HCT116 (cell line): ENCODE measurements at regions not wholly inside any gene's neighbourhood (a gene's known extent, or its start where the extent isn't known, plus 50 kb on each side); places are given as distances from the start of the nearest gene placed in this dataset.

Experiments
- ATAC-seq: fragments of 200-7000 bp; cut with Tn5 transposase; 2 replicates; pipeline ENCODE4 v1.9.1; 2020; ENCODE audit warnings: mild to moderate bottlenecking, moderate library complexity
- BruUV-seq: library from RNA; stranded (reverse); fragments of 400-500 nt; replicated peaks from 2 replicates; lab custom pipeline; 2021; lab: Mats Ljungman, UMichigan
- CTCF ChIA-PET: fragments of 300-600 bp; sonication (Branson Sonifier 250); formaldehyde crosslinking; loops from one replicate; lab custom pipeline; 2021; ENCODE audit warnings: antibody characterized with exemption; lab: Charles Lee
- POLR2A ChIA-PET: fragments of 300-600, 350-600 bp; sonication (Branson Sonifier 250); formaldehyde crosslinking; loops from one replicate; lab custom pipeline; 2021; ENCODE audit warnings: antibody characterized with exemption; lab: Charles Lee
- RAD21 ChIA-PET, 2 experiments: fragments of 300-600 bp; sonication (Branson Sonifier 250); formaldehyde crosslinking; loops; one replicate each; lab custom pipeline; 2023; ENCODE audit warnings: low total read pairs in 2 of 2; ENCODE audit not compliant: uncharacterized antibody in 2 of 2, unreplicated experiment in 2 of 2, low non-redundant PET in 1 of 2; lab: Charles Lee
- DNase-seq: peaks from one replicate; pipeline ENCODE4 v3.0.0-alpha.2; 2010; ENCODE audit warnings: low read depth, low spot score
- H2AFZ ChIP-seq: fragments of 200-600 bp; shearing (Covaris generic), sonication (generic); 2 replicates; pipeline ENCODE4 v1.6.1; 2017; ENCODE audit warnings: low read depth, mixed run types, mixed read lengths, antibody characterized with exemption, low read length; ENCODE audit not compliant: poor library complexity, severe bottlenecking
- H3K27ac ChIP-seq: 2 replicates; pipeline ENCODE4 v1.5.1; 2012; ENCODE audit warnings: low read depth, low read length
- H3K27me3 ChIP-seq: fragments of 200-600 bp; sonication (generic); 2 replicates; pipeline ENCODE4 v1.6.1; 2016; ENCODE audit warnings: mixed run types, low read length, mixed read lengths; ENCODE audit not compliant: insufficient read depth
- H3K36me3 ChIP-seq, 2 experiments: fragments of 200-500 bp in 1 of 2; fragments of 200-600 bp in 1 of 2; sonication (Bioruptor generic) in 1 of 2; sonication (generic) in 1 of 2; 2 replicates each; pipeline versions ENCODE4 v1.5.1 to v1.6.1; 2014 to 2016; ENCODE audit warnings: low read length in 2 of 2, inconsistent platforms in 1 of 2, mixed read lengths in 1 of 2, mixed run types in 1 of 2; ENCODE audit not compliant: insufficient read depth in 2 of 2, control insufficient read depth in 1 of 2
- H3K4me1 ChIP-seq, 2 experiments: fragments of 200-600 bp in 1 of 2; sonication (generic) in 1 of 2; 2 replicates each; pipeline versions ENCODE4 v1.5.1 to v1.6.1; 2012 to 2017; ENCODE audit warnings: low read length in 2 of 2, inconsistent platforms in 1 of 2, mild to moderate bottlenecking in 1 of 2, mixed read lengths in 1 of 2, mixed run types in 1 of 2, moderate library complexity in 1 of 2; ENCODE audit not compliant: insufficient read depth in 2 of 2, control insufficient read depth in 1 of 2
- H3K4me2 ChIP-seq: fragments of 200-600 bp; sonication (generic); 2 replicates; pipeline ENCODE4 v1.6.1; 2017; ENCODE audit warnings: mixed run types, low read length, mixed read lengths
- H3K4me3 ChIP-seq, 2 experiments: fragments of 200-600 bp in 1 of 2; sonication (generic) in 1 of 2; replicated peaks in 1 of 2; 2 replicates each; pipeline ENCODE4 v1.5.1; 2011 to 2016; ENCODE audit warnings: low read length in 2 of 2, control low read depth in 1 of 2, low read depth in 1 of 2, mild to moderate bottlenecking in 1 of 2, mixed read lengths in 1 of 2, mixed run types in 1 of 2
- H3K79me2 ChIP-seq: fragments of 200-600 bp; sonication (generic); 2 replicates; pipeline ENCODE4 v1.6.1; 2017; ENCODE audit warnings: mild to moderate bottlenecking, mixed run types, low read length, moderate library complexity, mixed read lengths; ENCODE audit not compliant: insufficient read depth
- H3K9ac ChIP-seq: fragments of 200-600 bp; sonication (generic); 2 replicates; pipeline ENCODE4 v1.6.1; 2016; ENCODE audit warnings: low read length, mixed read lengths
- H3K9me2 ChIP-seq: fragments of 200-600 bp; sonication (generic), shearing (Covaris generic); 2 replicates; pipeline ENCODE4 v1.6.1; 2017; ENCODE audit warnings: mixed run types, mild to moderate bottlenecking, moderate library complexity; ENCODE audit not compliant: insufficient read depth
- H3K9me3 ChIP-seq, 2 experiments: fragments of 200-500 bp in 1 of 2; fragments of 200-600 bp in 1 of 2; sonication (Bioruptor generic) in 1 of 2; sonication (generic) in 1 of 2; 2 replicates each; pipeline ENCODE4 v1.6.1; 2014 to 2017; ENCODE audit warnings: low read length in 2 of 2, mixed read lengths in 2 of 2, inconsistent platforms in 1 of 2, low read depth in 1 of 2, mild to moderate bottlenecking in 1 of 2, mixed run types in 1 of 2, moderate library complexity in 1 of 2; ENCODE audit not compliant: control insufficient read depth in 1 of 2, insufficient read depth in 1 of 2
- H4K20me1 ChIP-seq: fragments of 200-600 bp; sonication (generic), shearing (Covaris generic); 2 replicates; pipeline ENCODE4 v1.6.1; 2017; ENCODE audit warnings: mixed run types, mild to moderate bottlenecking, moderate library complexity; ENCODE audit not compliant: insufficient read depth
- CEBPB ChIP-seq: IDR thresholded peaks from 2 replicates; pipeline ENCODE4 v1.6.1; 2012; ENCODE audit warnings: low read depth
- EZH2 ChIP-seq: fragments of 200-600 bp; sonication (generic); IDR thresholded peaks from 2 replicates; pipeline ENCODE4 v1.6.1; 2017; ENCODE audit warnings: antibody characterized with exemption, mixed run types
- MAX ChIP-seq: IDR thresholded peaks from 2 replicates; pipeline ENCODE4 v1.6.1; 2012
- REST ChIP-seq: IDR thresholded peaks from 2 replicates; pipeline ENCODE4 v1.6.1; 2012; ENCODE audit warnings: low read depth
- SP1 ChIP-seq: IDR thresholded peaks from 2 replicates; pipeline ENCODE4 v1.6.1; 2012; ENCODE audit warnings: low read depth
- TCF7L2 ChIP-seq: IDR thresholded peaks from 2 replicates; pipeline ENCODE4 v1.7.0; 2011; ENCODE audit warnings: borderline replicate concordance, inconsistent platforms; ENCODE audit not compliant: insufficient read depth, insufficient read length; ENCODE audit errors: extremely low read depth
- ZNF274 ChIP-seq: fragments of 200-500 bp; sonication (Bioruptor generic); IDR thresholded peaks from 2 replicates; pipeline ENCODE4 v1.6.1; 2014; ENCODE audit warnings: mild to moderate bottlenecking, low read depth, low read length, inconsistent platforms
- intact Hi-C: fragments of 100-400 bp; cut with micrococcal nuclease; formaldehyde crosslinking; loops from 2 replicates; pipeline ENCODE4 v1.10.0; 2022

- Histone ChIP-seq H4K20me1 (no peaks in the 10 kb centered on the region), H3K9ac (no peak overlapping the region), H2AFZ (no peak overlapping the region), H3K36me3 (no peaks in the 10 kb centered on the region), H3K27ac (no peak overlapping the region), H3K27me3 (no peaks in the 10 kb centered on the region), H3K4me1 (no peaks in the 10 kb centered on the region), H3K9me3 (no peaks in the 10 kb centered on the region), H3K79me2 (no peaks in the 10 kb centered on the region), H3K4me3 (no peak overlapping the region), H3K4me2 (no peak overlapping the region), H3K9me2 (no peaks in the 10 kb centered on the region)
- DNase-seq (no peak), ATAC-seq (no peak)
- BruUV-seq = no TSS peak
- ChIA-PET CTCF (no interaction called here), POLR2A (no interaction called here), RAD21 (interaction anchor here in 1 of 2 experiments (0.7 kb wide), 1 partner anchor 57 kb away, joined by 3 read pairs; no protein-coding TSS in a partner anchor)
- TF ChIP-seq EZH2 = no peak
- intact Hi-C loops = no loop called here
Measured at GRCh38 chr6:90421666-90422065, 125.0 kb upstream of the BACH2 start.

GRCh38 chr6:90420500-90420899 lies 123.9 kb upstream of the BACH2 start:
- no peaks in the 10 kb centered on the region for H3K79me2 ChIP-seq
- no peak overlapping the region for H3K9ac ChIP-seq
- ChIA-PET CTCF (no interaction called here), RAD21 (no interaction called here), POLR2A (no interaction called here)
- no peaks in the 10 kb centered on the region for H3K4me1 ChIP-seq
- no peak overlapping the region for H3K4me2 ChIP-seq
- no peaks in the 10 kb centered on the region for H4K20me1 ChIP-seq
- intact Hi-C loops = no loop called here
- no peak overlapping the region for H3K27ac ChIP-seq
- ATAC-seq = no peak
- H3K36me3 ChIP-seq = no peaks in the 10 kb centered on the region
- H2AFZ ChIP-seq = no peak overlapping the region
- DNase-seq = no peak
- H3K27me3 ChIP-seq = no peaks in the 10 kb centered on the region
- no peak overlapping the region for H3K4me3 ChIP-seq
- H3K9me3 ChIP-seq = no peaks in the 10 kb centered on the region
- TF ChIP-seq SP1 (no peak), TCF7L2 (no peak), REST (peak; percentile 13; the same call in 1 of the 2 replicates), CEBPB (no peak), MAX (no peak), ZNF274 (no peak)
- BruUV-seq = no TSS peak
- no peaks in the 10 kb centered on the region for H3K9me2 ChIP-seq
